ENCODE measurements at regions not wholly inside any gene's neighbourhood (a gene's known extent, or its start where the extent isn't known, plus 50 kb on each side); places are given as distances from the start of the nearest gene placed in this dataset.

GRCh38 chr3:111333642-111334041, 208.4 kb upstream of the CD96 start:
- H4K20me1 ChIP-seq (ENCODE audit: insufficient read depth, low read length) = no peaks in the 10 kb centered on the region
- TF ChIP-seq EZH2phosphoT487 (IDR thresholded peaks at IDR 0.05; ENCODE audit: borderline replicate concordance, low read depth, low read length) = no peak
- TF ChIP-seq CTCF (conservative IDR thresholded peaks at IDR 0.05; ENCODE audit: low read length) = no peak
- H3K4me3 ChIP-seq (ENCODE audit: low read depth, low read length, poor library complexity, severe bottlenecking) = no peak overlapping the region
- no peak for DNase-seq (ENCODE audit: low spot score)
- intact Hi-C loops (cut with micrococcal nuclease; ENCODE audit: unreplicated experiment) = no loop called here
- H3K27ac ChIP-seq (ENCODE audit: low read depth, low read length, poor library complexity, severe bottlenecking) = no peak overlapping the region
- H2AFZ ChIP-seq (ENCODE audit: low read length) = no peak overlapping the region
- H3K36me3 ChIP-seq (ENCODE audit: insufficient read depth, low read length) = no peaks in the 10 kb centered on the region
- no TSS peak for BruUV-seq (replicated peaks)
- no peak overlapping the region for H3K4me2 ChIP-seq (ENCODE audit: low read length)
- CTCF ChIA-PET (ENCODE audit: unreplicated experiment) = no interaction called here
- H3K9me3 ChIP-seq (ENCODE audit: low read length) = no peaks in the 10 kb centered on the region
- H3K9me2 ChIP-seq (ENCODE audit: insufficient read depth, low read length) = no peaks in the 10 kb centered on the region
- H3K4me1 ChIP-seq (ENCODE audit: insufficient read depth, low read length, poor library complexity, severe bottlenecking) = no peaks in the 10 kb centered on the region
- H3K79me2 ChIP-seq (ENCODE audit: insufficient read depth, low read depth, low read length) = no peaks in the 10 kb centered on the region
- POLR2A ChIA-PET = interaction anchor here (0.6 kb wide), 1 partner anchor 451 kb away, joined by 4 read pairs; no protein-coding TSS in a partner anchor

- Histone ChIP-seq H3K9me3 (ENCODE audit: low read length) (no peaks in the 10 kb centered on the region), H3K4me2 (ENCODE audit: low read length) (no peak overlapping the region), H3K36me3 (ENCODE audit: insufficient read depth, low read length) (no peaks in the 10 kb centered on the region), H4K20me1 (ENCODE audit: insufficient read depth, low read length) (no peaks in the 10 kb centered on the region), H3K4me3 (ENCODE audit: low read depth, low read length, poor library complexity, severe bottlenecking) (no peak overlapping the region), H3K9me2 (ENCODE audit: insufficient read depth, low read length) (no peaks in the 10 kb centered on the region), H3K4me1 (ENCODE audit: insufficient read depth, low read length, poor library complexity, severe bottlenecking) (no peaks in the 10 kb centered on the region), H2AFZ (ENCODE audit: low read length) (no peak overlapping the region), H3K27ac (ENCODE audit: low read depth, low read length, poor library complexity, severe bottlenecking) (no peak overlapping the region), H3K79me2 (ENCODE audit: insufficient read depth, low read depth, low read length) (no peaks in the 10 kb centered on the region)
- DNase-seq (ENCODE audit: low spot score) = no peak
- ChIA-PET POLR2A (interaction anchor here (1.1 to 1.2 kb wide), 2 partner anchors 13 to 112 kb away, joined by 3 read pairs; no protein-coding TSS in a partner anchor), CTCF (ENCODE audit: unreplicated experiment) (no interaction called here)
- TF ChIP-seq EZH2phosphoT487 (IDR thresholded peaks at IDR 0.05; ENCODE audit: borderline replicate concordance, low read depth, low read length) (no peak), CTCF (conservative IDR thresholded peaks at IDR 0.05; ENCODE audit: low read length) (no peak)
- intact Hi-C loops (cut with micrococcal nuclease; ENCODE audit: unreplicated experiment) = no loop called here
- no TSS peak for BruUV-seq (replicated peaks)
Observed at GRCh38 chr3:111335512-111336303, 206.3 kb upstream of the CD96 start.

GRCh38 chr3:111336511-111336910, 205.5 kb upstream of the CD96 start:
- no TSS peak for BruUV-seq (replicated peaks)
- Histone ChIP-seq H2AFZ (ENCODE audit: low read length) (no peak overlapping the region), H3K4me3 (ENCODE audit: low read depth, low read length, poor library complexity, severe bottlenecking) (no peak overlapping the region), H3K4me1 (ENCODE audit: insufficient read depth, low read length, poor library complexity, severe bottlenecking) (no peaks in the 10 kb centered on the region), H4K20me1 (ENCODE audit: insufficient read depth, low read length) (no peaks in the 10 kb centered on the region), H3K79me2 (ENCODE audit: insufficient read depth, low read depth, low read length) (no peaks in the 10 kb centered on the region), H3K27ac (ENCODE audit: low read depth, low read length, poor library complexity, severe bottlenecking) (no peak overlapping the region), H3K36me3 (ENCODE audit: insufficient read depth, low read length) (no peaks in the 10 kb centered on the region), H3K4me2 (ENCODE audit: low read length) (no peak overlapping the region), H3K9me3 (ENCODE audit: low read length) (no peaks in the 10 kb centered on the region), H3K9me2 (ENCODE audit: insufficient read depth, low read length) (no peaks in the 10 kb centered on the region)
- intact Hi-C loops (cut with micrococcal nuclease; ENCODE audit: unreplicated experiment) = no loop called here
- POLR2A ChIA-PET = interaction anchor here (0.8 to 1.1 kb wide), 2 partner anchors 12 to 111 kb away, joined by 3 read pairs; no protein-coding TSS in a partner anchor
- DNase-seq (ENCODE audit: low spot score) = no peak
- CTCF ChIA-PET (ENCODE audit: unreplicated experiment) = no interaction called here
- TF ChIP-seq EZH2phosphoT487 (IDR thresholded peaks at IDR 0.05; ENCODE audit: borderline replicate concordance, low read depth, low read length) (no peak), CTCF (conservative IDR thresholded peaks at IDR 0.05; ENCODE audit: low read length) (no peak)
